T47D (cell line): ENCODE measurements at regions not wholly inside any gene's neighbourhood (a gene's known extent, or its start where the extent isn't known, plus 50 kb on each side); places are given as distances from the start of the nearest gene placed in this dataset.

Experiments
- DNase-seq, 2 experiments: peaks; one replicate each; pipeline versions ENCODE4 v3.0.0 to v3.0.0-alpha.2; 2011 to 2012; ENCODE audit warnings: low read depth in 1 of 2, low spot score in 1 of 2
- JUND ChIP-seq: IDR thresholded peaks from 2 replicates; pipeline ENCODE4 v1.6.1; 2012; ENCODE audit warnings: low read depth
- in situ Hi-C: cut with HindIII; loops from 2 replicates; pipeline ENCODE4 v1.10.0; 2016; ENCODE audit warnings: low sequenced_read_pairs, low pct_unique_long_range_greater_than_20kb

GRCh38 chr4:189385579-189385978 lies 555.1 kb upstream of the FRG1 start:
- no peak for TF ChIP-seq JUND
- in situ Hi-C loops = no loop called here
- DNase-seq = no peak

GRCh38 chr4:189396435-189396834 lies 544.2 kb upstream of the FRG1 start:
- no peak for DNase-seq
- TF ChIP-seq JUND = no peak
- in situ Hi-C loops = no loop called here

GRCh38 chr4:189404271-189404670 lies 536.4 kb upstream of the FRG1 start:
- in situ Hi-C loops = no loop called here
- no peak for TF ChIP-seq JUND
- DNase-seq = no peak

DNA sequence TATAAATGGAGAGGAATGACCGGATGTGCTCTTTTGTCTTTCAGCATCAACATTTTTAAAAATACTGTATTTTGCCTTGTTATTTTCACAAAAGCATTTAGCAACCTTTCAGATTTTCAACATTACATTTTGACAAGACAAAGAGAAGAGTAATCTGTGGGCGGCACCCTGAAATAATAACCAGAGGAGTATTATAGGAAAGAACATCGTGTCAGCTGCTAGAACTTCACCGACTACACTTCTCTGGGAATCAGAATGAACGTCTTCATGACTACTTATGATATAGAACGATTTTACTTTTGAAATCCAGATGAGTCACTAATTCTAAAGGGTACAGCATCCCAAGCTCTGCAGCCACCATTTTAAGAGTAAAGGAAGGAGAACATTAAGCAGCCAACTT lies 531.5 kb upstream of the FRG1 start:
- no peak for TF ChIP-seq JUND
- no peak for DNase-seq
- in situ Hi-C loops = no loop called here

DNA sequence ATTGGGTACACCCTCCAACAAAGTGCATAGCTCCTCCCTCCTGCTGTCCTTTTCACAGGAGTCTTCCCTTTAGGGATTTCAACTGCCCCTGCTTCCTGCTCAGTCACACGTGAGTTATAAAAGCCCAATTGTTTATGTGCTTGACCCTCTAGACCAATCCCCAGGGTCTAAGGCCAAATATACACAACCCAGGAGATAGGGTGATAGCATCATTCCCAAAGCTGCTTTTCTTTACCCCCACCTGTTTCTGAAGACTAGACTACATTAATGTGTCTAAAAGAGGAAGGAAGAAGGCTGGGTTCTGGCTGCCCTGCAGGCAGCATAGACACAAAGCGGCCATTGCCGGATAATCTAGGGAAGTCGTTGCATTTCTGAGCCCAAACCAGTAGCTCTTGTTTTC lies 526.7 kb upstream of the FRG1 start:
- in situ Hi-C loops = no loop called here
- DNase-seq = no peak
- TF ChIP-seq JUND = no peak

DNA sequence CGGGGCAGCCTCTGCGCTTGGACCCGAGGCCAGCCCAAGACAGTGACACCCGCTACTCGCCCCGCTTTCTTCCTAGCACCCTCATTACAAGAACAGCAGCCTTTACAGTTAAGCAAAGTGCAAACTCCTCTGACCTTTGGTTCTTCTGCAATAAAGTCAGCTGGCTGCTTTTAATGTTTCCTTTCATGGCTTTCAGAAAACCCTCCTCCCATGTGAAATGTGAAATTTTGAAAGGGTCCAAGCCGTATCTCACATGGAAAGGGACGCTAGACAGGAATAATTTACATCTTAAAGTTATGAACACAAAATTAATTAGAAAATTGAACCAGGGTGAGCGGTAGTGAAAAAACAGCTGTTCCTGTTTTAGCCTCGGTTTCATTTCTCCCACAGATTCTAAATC lies 520.1 kb upstream of the FRG1 start:
- in situ Hi-C loops = no loop called here
- no peak for DNase-seq
- no peak for TF ChIP-seq JUND

DNA sequence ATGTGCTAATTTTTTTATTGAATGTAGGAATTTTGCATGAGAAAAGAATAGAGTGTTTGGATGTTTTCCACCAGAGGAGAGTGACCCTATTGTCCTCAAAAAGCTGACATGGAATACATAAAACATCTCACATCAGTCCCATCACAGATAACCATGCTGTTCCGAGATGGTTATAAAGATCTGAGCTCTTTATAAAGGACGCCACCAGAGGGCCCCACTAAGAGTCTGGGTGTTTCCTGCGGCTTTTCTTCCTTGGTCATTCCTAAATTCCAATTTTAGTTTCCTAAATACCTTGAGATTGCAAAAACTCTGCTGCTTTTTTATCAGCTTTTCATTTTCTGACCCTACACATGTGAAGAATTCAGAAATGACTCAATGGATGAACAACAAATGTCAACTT lies 504.5 kb upstream of the FRG1 start:
- DNase-seq = peak in 1 of 2 experiments; percentile 43
- in situ Hi-C loops = no loop called here
- TF ChIP-seq JUND = no peak

- in situ Hi-C loops = no loop called here
- DNase-seq = no peak
- TF ChIP-seq JUND = no peak
Observed at GRCh38 chr4:189440716-189441115, 500.0 kb upstream of the FRG1 start.

DNA sequence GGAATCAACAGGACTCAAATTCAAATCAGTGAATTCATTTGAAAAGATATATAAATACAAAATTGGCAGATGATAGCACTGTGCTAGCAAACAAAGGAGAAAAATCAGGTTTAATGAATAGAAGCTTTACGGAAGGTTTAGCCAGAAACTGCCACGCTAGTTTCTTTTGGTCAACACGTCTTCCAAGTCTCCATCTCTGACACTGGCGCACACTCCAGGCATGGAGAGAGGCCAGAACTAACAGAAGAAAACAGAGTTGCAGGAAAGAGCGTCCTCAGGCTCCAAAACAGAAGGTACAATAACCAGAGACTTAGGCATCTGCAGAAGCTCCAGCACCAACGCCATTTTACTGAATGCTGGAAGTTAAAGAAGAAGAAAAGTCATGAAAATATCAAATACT lies 497.3 kb upstream of the FRG1 start:
- in situ Hi-C loops = no loop called here
- DNase-seq = no peak
- no peak for TF ChIP-seq JUND

DNA sequence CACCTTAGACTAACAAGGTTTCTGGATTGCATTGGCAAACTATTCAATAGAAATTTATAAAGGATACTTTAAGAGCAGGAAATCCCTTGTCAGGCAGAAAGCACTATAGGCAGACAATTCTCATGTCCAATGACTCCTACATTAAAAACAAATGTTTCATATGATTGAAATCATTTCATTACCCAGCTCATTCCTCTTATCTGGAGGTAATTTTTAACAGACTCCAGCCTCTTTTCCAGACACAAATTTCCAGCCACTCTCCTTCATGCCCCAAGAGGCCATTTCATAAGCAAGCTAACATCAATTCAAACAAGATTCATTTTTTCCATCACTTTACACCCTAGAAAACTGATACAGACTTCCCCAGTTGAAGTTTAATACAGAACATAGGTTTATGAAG lies 495.1 kb upstream of the FRG1 start:
- no peak for TF ChIP-seq JUND
- in situ Hi-C loops = no loop called here
- DNase-seq = no peak

GRCh38 chr4:189463734-189464133 lies 476.9 kb upstream of the FRG1 start:
- in situ Hi-C loops = no loop called here
- no peak for DNase-seq
- TF ChIP-seq JUND = no peak

DNA sequence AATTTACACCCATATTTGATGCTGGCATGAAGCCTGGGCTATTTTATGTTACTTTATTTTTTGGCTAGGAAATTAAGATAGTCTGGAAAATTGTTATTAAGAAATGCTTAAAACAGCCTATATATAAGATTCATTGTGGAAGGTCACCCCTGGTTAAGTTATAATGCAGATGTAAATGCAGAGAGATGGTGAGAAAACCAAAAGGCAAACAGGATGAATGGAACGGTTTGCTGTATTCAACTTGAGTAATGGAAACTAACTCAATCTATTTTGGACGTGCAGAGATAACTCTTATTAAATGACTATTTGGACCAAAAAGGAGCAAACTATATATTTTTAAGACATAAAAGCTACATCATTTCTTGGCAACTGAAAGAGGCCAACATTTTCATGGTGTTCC lies 446.3 kb upstream of the FRG1 start:
- in situ Hi-C loops = no loop called here
- no peak for TF ChIP-seq JUND

DNA sequence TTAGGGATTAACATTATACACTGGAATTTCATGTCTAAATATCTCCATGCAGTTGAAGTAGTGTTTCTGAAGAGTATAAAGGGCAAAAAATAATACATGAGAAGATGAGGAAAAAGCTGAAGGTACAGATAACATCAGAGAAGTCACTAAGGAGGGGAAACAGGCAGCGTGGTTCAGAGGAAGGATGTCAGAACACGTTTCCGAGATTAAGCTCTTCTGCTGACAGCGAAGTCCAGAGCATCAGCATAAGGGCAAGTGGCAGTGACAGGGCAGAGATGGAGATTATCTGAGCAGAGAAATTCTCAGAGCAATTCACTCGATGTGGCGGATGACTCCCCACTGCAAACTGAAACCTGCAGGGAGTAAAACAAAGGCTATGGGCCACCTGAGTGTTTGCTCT lies 443.2 kb upstream of the FRG1 start:
- TF ChIP-seq JUND = no peak
- in situ Hi-C loops = no loop called here
- no peak for DNase-seq

More for the DNA sequence above, 446.3 kb upstream of the FRG1 start:
- no peak for DNase-seq

DNA sequence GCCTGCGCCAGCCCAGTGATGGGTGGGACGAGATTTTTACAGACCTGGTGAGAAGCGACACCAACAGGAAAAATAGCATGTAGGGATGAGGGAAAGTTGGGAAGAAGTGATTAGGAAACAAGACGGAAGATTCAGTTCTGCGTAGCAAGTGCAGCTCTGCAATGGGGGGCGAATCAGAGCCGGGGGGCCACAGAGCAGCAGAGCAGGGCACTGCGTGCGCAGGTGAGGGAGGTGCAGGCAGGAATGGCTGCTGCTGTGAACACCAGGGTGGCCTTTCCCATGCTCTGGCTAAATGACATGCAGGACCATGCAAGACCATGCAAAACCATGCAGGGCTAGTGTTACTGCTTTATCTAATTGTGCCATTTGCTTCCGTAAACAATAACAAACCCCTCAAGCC lies 442.7 kb upstream of the FRG1 start:
- TF ChIP-seq JUND = no peak
- in situ Hi-C loops = no loop called here
- no peak for DNase-seq

- no peak for DNase-seq
- in situ Hi-C loops = no loop called here
- no peak for TF ChIP-seq JUND
Observed at GRCh38 chr4:189498457-189498856, 442.2 kb upstream of the FRG1 start.
